ENCODE measurements at regions not wholly inside any gene's neighbourhood (a gene's known extent, or its start where the extent isn't known, plus 50 kb on each side); places are given as distances from the start of the nearest gene placed in this dataset.

GRCh38 chr7:155178096-155178495 is 108.0 kb downstream of the HTR5A start:
- DNase-seq (ENCODE audit: low spot score), result no peak

GRCh38 chr7:155181768-155182167 is 111.6 kb downstream of the HTR5A start:
- FAIRE-seq (no peak), DNase-seq (ENCODE audit: low spot score) (no peak)

More at GRCh38 chr7:155178096-155178495, 108.0 kb downstream of the HTR5A start:
- FAIRE-seq, result no peak

DNA sequence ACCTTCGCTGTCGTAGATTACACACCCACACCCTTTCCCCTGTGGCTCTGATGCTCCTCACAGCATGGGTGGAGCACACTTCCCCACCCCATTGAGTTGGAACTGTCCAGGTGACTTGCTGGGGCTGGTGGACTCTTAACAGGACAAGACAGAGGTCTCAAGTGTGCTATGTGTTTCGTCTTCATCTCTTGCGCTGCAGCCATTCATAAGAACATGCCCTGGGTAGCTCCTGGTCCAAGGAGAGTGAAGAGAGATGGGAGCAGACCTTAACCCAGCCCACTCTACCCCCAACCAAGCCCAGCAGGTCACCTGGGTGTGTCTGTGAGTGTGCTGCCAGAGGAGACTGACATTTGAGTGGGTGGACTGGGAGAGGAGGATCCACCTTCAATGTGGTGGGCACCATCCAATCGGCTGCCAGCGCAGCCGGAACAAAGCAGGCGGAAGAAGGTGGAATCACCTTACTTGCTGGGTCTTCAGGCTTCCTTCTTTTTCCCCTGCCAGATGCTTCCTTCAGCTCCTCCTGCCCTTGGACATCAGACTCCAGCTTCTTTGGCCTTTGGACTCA is 112.4 kb downstream of the HTR5A start:
- no peak for FAIRE-seq

GRCh38 chr7:155183655-155184054 is 113.5 kb downstream of the HTR5A start:
- FAIRE-seq (no peak), DNase-seq (ENCODE audit: low spot score) (no peak)

More for the DNA sequence above, 112.4 kb downstream of the HTR5A start:
- DNase-seq (ENCODE audit: low spot score), result no peak

DNA sequence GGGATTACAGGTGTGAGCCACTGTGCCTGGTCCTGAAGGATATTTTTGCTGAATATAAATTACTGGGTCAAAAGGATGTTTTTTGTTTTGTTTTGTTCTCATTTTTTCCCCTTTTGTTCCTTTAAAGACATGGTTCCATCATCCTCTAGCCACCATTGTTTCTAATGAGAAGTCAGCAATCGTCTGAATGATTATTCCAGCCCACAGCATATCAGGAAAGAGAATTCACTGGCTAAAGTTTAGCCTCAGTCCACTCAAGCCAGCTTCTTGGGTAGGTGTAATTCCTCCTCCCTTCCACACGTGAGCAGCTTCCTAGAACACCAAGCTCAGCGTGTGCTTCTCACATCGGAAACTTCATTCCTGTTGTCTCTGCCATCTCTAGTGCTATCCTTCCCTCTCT is 112.8 kb upstream of the INSIG1 start:
- DNase-seq (ENCODE audit: low spot score) (no peak), FAIRE-seq (no peak)

DNA sequence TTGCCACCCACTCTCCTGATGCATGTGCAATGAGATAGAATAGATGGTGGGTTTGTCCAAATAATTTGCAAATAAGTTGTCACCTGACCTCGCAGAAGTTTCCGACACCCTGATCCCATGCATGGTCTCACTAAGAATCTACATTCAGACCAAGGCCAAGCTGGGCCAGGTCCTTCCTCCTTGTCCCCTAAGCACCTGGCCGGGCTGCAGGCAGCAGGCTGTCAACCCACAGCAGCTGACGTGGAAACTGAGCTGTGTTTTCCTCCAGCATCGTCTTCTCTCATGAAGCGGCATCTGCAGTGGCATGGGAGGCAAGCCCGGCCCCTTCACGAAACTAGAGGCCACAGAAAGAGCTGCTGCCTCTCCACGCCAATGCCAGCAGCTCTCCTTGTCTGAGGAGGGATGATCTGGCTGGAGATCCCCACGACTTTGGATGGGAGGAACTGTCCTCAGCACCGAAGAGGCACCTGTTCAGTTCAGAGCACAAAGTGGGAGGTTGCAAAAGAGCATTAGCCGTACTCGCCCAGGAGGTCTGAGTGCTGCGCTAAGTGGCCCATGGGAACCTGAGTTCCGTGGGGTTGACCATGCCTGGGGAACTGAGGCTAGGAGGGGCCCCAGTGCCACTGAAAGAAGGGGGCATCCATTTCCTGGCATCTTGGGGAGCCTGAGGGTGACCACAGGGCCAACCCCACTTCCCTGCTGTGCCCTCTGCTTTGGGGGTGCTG is 110.5 kb upstream of the INSIG1 start:
- FAIRE-seq (no peak), DNase-seq (ENCODE audit: low spot score) (no peak)

DNA sequence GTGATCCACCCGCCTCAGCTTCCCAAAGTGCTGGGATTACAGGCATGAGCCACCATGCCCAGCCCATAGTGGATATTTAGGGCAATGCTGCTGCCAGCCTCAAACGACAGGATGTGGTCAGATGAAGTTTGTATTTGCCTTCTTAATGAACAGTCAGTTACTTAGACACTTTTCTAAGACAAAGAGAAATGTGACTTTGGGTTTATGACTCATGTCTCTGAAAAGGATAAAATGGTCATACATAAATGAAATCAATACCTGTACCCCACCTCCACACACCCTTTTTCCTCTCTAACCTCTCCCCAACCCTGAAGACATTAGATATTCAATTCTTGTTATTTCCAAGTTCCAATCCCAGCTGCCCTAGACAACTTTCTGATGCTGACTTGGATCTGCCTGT is 109.3 kb upstream of the INSIG1 start:
- FAIRE-seq (no peak), DNase-seq (ENCODE audit: low spot score) (no peak)

GRCh38 chr7:155188821-155189581 is 108.7 kb upstream of the INSIG1 start:
- FAIRE-seq (no peak), DNase-seq (ENCODE audit: low spot score) (no peak)

DNA sequence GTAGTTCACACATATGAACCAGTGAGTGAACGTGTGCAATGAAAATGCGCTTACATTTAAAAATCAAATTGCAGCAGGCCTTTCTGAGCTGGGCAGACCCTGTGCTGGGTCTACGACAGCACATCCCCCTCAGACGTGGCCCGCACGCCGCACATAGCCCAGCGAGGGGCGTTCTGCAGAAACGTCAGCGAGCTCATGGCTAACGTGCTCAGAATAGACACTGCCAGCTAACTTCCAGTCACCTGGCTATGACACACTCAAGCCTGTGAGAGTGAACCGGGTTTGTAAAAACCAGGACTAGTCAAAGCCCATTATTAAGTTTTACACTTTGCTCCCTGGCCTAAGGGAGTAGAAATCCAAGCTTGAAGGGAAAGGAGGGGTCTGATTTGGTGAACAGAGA is 108.1 kb upstream of the INSIG1 start:
- DNase-seq (ENCODE audit: low spot score), result no peak
- no peak for FAIRE-seq

- FAIRE-seq (no peak), DNase-seq (ENCODE audit: low spot score) (peak; percentile 25)
Observed at GRCh38 chr7:155190688-155191087, 107.0 kb upstream of the INSIG1 start.

DNA sequence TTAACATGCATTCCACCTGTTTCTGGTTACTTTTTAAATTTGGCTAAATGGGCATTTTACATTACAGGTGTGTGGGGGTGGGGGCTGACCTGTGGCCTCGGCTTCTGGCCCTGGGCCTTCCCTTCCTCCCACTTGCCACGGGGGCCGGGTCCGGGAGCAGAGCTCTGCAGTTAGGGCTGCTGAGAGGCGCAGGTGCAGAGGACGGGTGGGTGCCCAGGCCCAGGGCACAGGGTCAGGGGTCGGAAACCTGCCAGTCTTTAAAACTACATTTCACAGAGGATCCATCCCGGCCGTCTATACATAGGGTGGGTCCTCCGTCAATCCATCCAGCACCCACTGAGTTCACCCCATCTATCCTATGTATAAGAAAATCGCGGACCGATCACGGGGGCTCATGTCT is 106.5 kb upstream of the INSIG1 start:
- FAIRE-seq, result no peak
- DNase-seq (ENCODE audit: low spot score), result no peak

DNA sequence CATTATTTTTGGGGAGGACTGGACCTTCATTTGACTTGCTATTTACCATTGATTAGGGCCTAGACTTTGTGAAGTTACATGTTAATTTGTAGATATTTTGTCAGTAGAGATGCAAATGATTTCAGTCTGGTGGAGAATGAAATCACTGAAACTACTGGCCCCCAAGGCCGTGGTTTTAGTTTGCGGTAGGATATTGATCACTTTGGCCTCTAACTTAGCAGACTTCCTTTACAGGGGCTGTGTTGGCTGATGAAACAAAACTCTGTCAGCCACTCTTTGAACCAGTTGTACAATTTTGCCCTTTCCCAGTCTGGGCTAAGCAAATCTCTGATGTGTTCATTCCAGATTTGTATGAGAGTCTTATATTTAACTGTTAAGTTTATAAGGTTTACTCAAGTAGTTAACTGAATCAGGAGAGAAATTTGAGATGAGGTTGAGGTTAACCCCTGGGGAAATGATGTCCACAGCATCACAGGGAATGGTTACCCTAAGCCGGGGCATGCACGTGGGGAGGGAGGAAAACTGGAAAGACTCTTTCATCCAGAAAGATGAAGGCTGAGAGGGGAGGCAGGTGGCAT is 105.7 kb upstream of the INSIG1 start:
- FAIRE-seq, result no peak
- DNase-seq (ENCODE audit: low spot score), result no peak

- FAIRE-seq, result no peak
- DNase-seq (ENCODE audit: low spot score), result no peak
Observed at GRCh38 chr7:155192961-155193640, 104.6 kb upstream of the INSIG1 start.

GRCh38 chr7:155193716-155194115 is 104.0 kb upstream of the INSIG1 start:
- DNase-seq (ENCODE audit: low spot score), result no peak
- no peak for FAIRE-seq

- no peak for FAIRE-seq
Observed at GRCh38 chr7:155194382-155195140, 103.1 kb upstream of the INSIG1 start.

GRCh38 chr7:155195939-155196523 is 101.6 kb upstream of the INSIG1 start:
- FAIRE-seq (no peak), DNase-seq (ENCODE audit: low spot score) (no peak)

More at GRCh38 chr7:155194382-155195140, 103.1 kb upstream of the INSIG1 start:
- no peak for DNase-seq (ENCODE audit: low spot score)

- FAIRE-seq (no peak), DNase-seq (ENCODE audit: low spot score) (no peak)
Observed at GRCh38 chr7:155198196-155198892, 99.3 kb upstream of the INSIG1 start.

GRCh38 chr7:155198901-155199845 is 98.5 kb upstream of the INSIG1 start:
- DNase-seq (ENCODE audit: low spot score), result no peak
- FAIRE-seq, result no peak

Measured in urothelium cell line (cell line).